Liver (tissue), 8 donors: ENCODE measurements at regions not wholly inside any gene's neighbourhood (a gene's known extent, or its start where the extent isn't known, plus 50 kb on each side); places are given as distances from the start of the nearest gene placed in this dataset.

Experiments
- DNase-seq: peaks from one replicate; pipeline ENCODE4 v3.0.0-alpha.2; 2017; ENCODE audit warnings: low spot score
- H3K27ac ChIP-seq, 2 donors: one replicate each; pipeline ENCODE4 v1.7.0; 2013; ENCODE audit warnings: inconsistent platforms in 2 of 2, low read length in 2 of 2, control low read depth in 1 of 2, low read depth in 1 of 2, mild to moderate bottlenecking in 1 of 2
- H3K27me3 ChIP-seq, 4 donors: one replicate each; pipeline versions ENCODE4 v1.6.1 to v1.7.0; 2013; ENCODE audit warnings: low read length in 3 of 4, inconsistent platforms in 1 of 4, mild to moderate bottlenecking in 1 of 4, moderate library complexity in 1 of 4; ENCODE audit not compliant: control insufficient read depth in 4 of 4, insufficient read depth in 4 of 4
- H3K36me3 ChIP-seq, 4 donors: one replicate each; pipeline versions ENCODE4 v1.6.1 to v1.7.0; 2013; ENCODE audit warnings: low read length in 3 of 4, mild to moderate bottlenecking in 3 of 4, low read depth in 1 of 4, moderate library complexity in 1 of 4; ENCODE audit not compliant: control insufficient read depth in 4 of 4, insufficient read depth in 3 of 4
- H3K4me1 ChIP-seq, 4 donors: one replicate each; pipeline versions ENCODE4 v1.6.1 to v1.7.0; 2013; ENCODE audit warnings: low read length in 3 of 4, mild to moderate bottlenecking in 3 of 4, moderate library complexity in 1 of 4; ENCODE audit not compliant: control insufficient read depth in 4 of 4, insufficient read depth in 4 of 4
- H3K4me3 ChIP-seq, 3 donors: one replicate each; pipeline versions ENCODE4 v1.6.1 to v1.7.0; 2013; ENCODE audit warnings: low read length in 3 of 3, control low read depth in 1 of 3, low read depth in 1 of 3, mild to moderate bottlenecking in 1 of 3
- H3K9ac ChIP-seq, 2 donors: one replicate each; pipeline ENCODE4 v1.7.0; 2013; ENCODE audit warnings: low read length in 2 of 2, mild to moderate bottlenecking in 2 of 2, moderate library complexity in 2 of 2, control low read depth in 1 of 2, low read depth in 1 of 2
- H3K9me3 ChIP-seq, 4 donors: one replicate each; pipeline versions ENCODE4 v1.6.1 to v1.7.0; 2013; ENCODE audit warnings: low read length in 3 of 4; ENCODE audit not compliant: control insufficient read depth in 4 of 4
- FOXA1 ChIP-seq: IDR thresholded peaks from 2 replicates; pipeline ENCODE4 v1.6.1; 2016; ENCODE audit warnings: antibody characterized with exemption
- FOXA2 ChIP-seq: IDR thresholded peaks from 2 replicates; pipeline ENCODE4 v1.6.1; 2016; ENCODE audit warnings: antibody characterized with exemption
- GABPA ChIP-seq, 2 donors: IDR thresholded peaks in 1 of 2; conservative IDR thresholded peaks in 1 of 2; 2 replicates each; pipeline ENCODE4 v1.6.1; 2016; ENCODE audit warnings: antibody characterized with exemption in 2 of 2, mild to moderate bottlenecking in 1 of 2, moderate library complexity in 1 of 2
- HNF4A ChIP-seq, 2 donors: conservative IDR thresholded peaks; 2 replicates each; pipeline ENCODE4 v1.6.1; 2016; ENCODE audit warnings: antibody characterized with exemption in 2 of 2, mild to moderate bottlenecking in 2 of 2
- HNF4G ChIP-seq: IDR thresholded peaks from 2 replicates; pipeline ENCODE4 v1.6.1; 2016; ENCODE audit warnings: antibody characterized with exemption
- JUND ChIP-seq, 2 donors: IDR thresholded peaks; 2 replicates each; pipeline ENCODE4 v1.6.1; 2016; ENCODE audit warnings: antibody characterized with exemption in 2 of 2
- NR2F2 ChIP-seq: IDR thresholded peaks from 2 replicates; pipeline ENCODE4 v1.6.1; 2016; ENCODE audit warnings: antibody characterized with exemption
- RAD21 ChIP-seq, 2 donors: IDR thresholded peaks; 2 replicates each; pipeline ENCODE4 v1.6.1; 2016; ENCODE audit warnings: antibody characterized with exemption in 2 of 2, mild to moderate bottlenecking in 2 of 2
- RXRA ChIP-seq, 2 donors: IDR thresholded peaks; 2 replicates each; pipeline ENCODE4 v1.6.1; 2017 to 2018; ENCODE audit warnings: antibody characterized with exemption in 2 of 2, mild to moderate bottlenecking in 1 of 2
- SP1 ChIP-seq: IDR thresholded peaks from 2 replicates; pipeline ENCODE4 v1.6.1; 2018; ENCODE audit warnings: antibody characterized with exemption, mild to moderate bottlenecking
- TAF1 ChIP-seq: conservative IDR thresholded peaks from 2 replicates; pipeline ENCODE4 v1.6.1; 2016; ENCODE audit warnings: antibody characterized with exemption, mild to moderate bottlenecking
- WGBS: extraction: QIAGEN DNeasy Blood & Tissue Kit; methylation state at CpG from one replicate; pipeline ENCODE4 v1.1.7; 2013; 5-methylcytosine and 5-hydroxymethylcytosine counted together
- TF ChIP-seq, protein P1 (sequence below): fragments of 150-350 bp; IDR thresholded peaks from 2 replicates; pipeline ENCODE4 v1.5.1; 2017; ENCODE audit warnings: improper control_type of control experiment, low read depth, low read length; ENCODE audit not compliant: missing input control
- TF ChIP-seq, protein P2 (sequence below): IDR thresholded peaks from 2 replicates; pipeline ENCODE4 v1.6.1; 2016; ENCODE audit warnings: antibody characterized with exemption
- TF ChIP-seq, protein P3 (sequence below): IDR thresholded peaks from 2 replicates; pipeline ENCODE4 v1.6.1; 2016; ENCODE audit warnings: antibody characterized with exemption
- TF ChIP-seq, protein P4 (sequence below): IDR thresholded peaks from 2 replicates; pipeline ENCODE4 v1.6.1; 2016; ENCODE audit warnings: antibody characterized with exemption, mild to moderate bottlenecking
- TF ChIP-seq, protein P5 (sequence below): IDR thresholded peaks from 2 replicates; pipeline ENCODE4 v1.6.1; 2016; ENCODE audit warnings: antibody characterized with exemption
- donor health status: healthy.
- donor health status: healthy.
- donor health status: healthy.
- donor health status: healthy.
- donor health status: healthy.

DNA sequence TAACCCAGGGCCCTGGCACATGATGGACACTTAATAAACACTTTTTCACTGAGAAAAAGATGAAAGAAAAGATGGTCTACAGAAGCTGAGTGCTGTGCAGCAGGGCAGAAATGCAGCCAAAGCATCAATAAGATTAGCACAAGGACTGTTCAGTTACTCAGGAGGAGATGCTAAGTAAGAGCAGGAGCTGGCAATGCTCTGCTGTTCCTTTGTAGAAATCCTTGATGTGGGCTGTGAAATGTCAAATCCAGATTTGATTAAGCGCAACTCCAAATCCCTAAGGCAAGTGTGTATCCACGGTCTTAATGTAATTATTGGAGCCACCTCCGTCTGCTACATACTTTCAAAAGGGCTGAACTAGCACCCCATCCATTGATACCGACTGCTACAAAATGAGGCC lies 151.8 kb upstream of the BTG1 start (continued):
- TF ChIP-seq, protein P1, sequence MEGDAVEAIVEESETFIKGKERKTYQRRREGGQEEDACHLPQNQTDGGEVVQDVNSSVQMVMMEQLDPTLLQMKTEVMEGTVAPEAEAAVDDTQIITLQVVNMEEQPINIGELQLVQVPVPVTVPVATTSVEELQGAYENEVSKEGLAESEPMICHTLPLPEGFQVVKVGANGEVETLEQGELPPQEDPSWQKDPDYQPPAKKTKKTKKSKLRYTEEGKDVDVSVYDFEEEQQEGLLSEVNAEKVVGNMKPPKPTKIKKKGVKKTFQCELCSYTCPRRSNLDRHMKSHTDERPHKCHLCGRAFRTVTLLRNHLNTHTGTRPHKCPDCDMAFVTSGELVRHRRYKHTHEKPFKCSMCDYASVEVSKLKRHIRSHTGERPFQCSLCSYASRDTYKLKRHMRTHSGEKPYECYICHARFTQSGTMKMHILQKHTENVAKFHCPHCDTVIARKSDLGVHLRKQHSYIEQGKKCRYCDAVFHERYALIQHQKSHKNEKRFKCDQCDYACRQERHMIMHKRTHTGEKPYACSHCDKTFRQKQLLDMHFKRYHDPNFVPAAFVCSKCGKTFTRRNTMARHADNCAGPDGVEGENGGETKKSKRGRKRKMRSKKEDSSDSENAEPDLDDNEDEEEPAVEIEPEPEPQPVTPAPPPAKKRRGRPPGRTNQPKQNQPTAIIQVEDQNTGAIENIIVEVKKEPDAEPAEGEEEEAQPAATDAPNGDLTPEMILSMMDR, result no peak
- TF ChIP-seq HNF4A (conservative IDR thresholded peaks at IDR 0.05), result no peak
- no peak for TF ChIP-seq SP1
- TF ChIP-seq FOXA1, result no peak
- TF ChIP-seq GABPA (IDR thresholded peaks at IDR 0.05 in 1 of 2, conservative IDR thresholded peaks at IDR 0.05 in 1 of 2), result no peak
- TF ChIP-seq HNF4G, result no peak
- no peak for TF ChIP-seq FOXA2

DNA sequence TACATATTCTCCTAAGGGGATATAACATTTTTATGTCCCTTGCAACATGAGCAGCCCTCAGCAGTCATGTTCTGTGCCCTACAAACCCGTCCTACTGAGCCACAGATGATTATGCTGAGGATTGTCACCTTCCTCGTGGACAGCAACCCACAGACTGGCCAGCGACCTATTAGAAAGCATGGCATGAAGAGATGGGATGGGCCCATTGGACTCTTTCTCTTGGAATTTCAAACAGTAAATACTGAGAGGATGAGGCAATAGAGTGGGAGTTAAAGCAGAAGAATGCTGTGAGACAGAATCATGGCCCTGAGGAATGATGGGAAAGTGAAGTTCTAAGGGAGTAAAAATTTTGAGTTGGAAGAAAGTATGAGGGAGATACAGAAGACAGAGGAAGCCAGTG lies 149.9 kb upstream of the BTG1 start:
- H3K4me1 ChIP-seq, result no peaks in the 10 kb centered on the region
- H3K36me3 ChIP-seq, result no peaks in the 10 kb centered on the region
- no peaks in the 10 kb centered on the region for H3K27me3 ChIP-seq
- H3K9ac ChIP-seq, result no peak overlapping the region
- H3K4me3 ChIP-seq, result no peak overlapping the region
- H3K9me3 ChIP-seq, result no peaks in the 10 kb centered on the region
- WGBS, result 81% methylated on average over 3 of the region's 3 CpGs
- no peak overlapping the region for H3K27ac ChIP-seq
- DNase-seq, result no peak
- no peak for TF ChIP-seq NR2F2
- TF ChIP-seq, protein P2, sequence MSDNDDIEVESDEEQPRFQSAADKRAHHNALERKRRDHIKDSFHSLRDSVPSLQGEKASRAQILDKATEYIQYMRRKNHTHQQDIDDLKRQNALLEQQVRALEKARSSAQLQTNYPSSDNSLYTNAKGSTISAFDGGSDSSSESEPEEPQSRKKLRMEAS, result no peak
- TF ChIP-seq, protein P1, result no peak
- TF ChIP-seq, protein P3, sequence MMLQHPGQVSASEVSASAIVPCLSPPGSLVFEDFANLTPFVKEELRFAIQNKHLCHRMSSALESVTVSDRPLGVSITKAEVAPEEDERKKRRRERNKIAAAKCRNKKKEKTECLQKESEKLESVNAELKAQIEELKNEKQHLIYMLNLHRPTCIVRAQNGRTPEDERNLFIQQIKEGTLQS, result no peak
- no peak for TF ChIP-seq FOXA2
- TF ChIP-seq, protein P4, sequence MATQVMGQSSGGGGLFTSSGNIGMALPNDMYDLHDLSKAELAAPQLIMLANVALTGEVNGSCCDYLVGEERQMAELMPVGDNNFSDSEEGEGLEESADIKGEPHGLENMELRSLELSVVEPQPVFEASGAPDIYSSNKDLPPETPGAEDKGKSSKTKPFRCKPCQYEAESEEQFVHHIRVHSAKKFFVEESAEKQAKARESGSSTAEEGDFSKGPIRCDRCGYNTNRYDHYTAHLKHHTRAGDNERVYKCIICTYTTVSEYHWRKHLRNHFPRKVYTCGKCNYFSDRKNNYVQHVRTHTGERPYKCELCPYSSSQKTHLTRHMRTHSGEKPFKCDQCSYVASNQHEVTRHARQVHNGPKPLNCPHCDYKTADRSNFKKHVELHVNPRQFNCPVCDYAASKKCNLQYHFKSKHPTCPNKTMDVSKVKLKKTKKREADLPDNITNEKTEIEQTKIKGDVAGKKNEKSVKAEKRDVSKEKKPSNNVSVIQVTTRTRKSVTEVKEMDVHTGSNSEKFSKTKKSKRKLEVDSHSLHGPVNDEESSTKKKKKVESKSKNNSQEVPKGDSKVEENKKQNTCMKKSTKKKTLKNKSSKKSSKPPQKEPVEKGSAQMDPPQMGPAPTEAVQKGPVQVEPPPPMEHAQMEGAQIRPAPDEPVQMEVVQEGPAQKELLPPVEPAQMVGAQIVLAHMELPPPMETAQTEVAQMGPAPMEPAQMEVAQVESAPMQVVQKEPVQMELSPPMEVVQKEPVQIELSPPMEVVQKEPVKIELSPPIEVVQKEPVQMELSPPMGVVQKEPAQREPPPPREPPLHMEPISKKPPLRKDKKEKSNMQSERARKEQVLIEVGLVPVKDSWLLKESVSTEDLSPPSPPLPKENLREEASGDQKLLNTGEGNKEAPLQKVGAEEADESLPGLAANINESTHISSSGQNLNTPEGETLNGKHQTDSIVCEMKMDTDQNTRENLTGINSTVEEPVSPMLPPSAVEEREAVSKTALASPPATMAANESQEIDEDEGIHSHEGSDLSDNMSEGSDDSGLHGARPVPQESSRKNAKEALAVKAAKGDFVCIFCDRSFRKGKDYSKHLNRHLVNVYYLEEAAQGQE, result no peak
- no peak for TF ChIP-seq HNF4G
- no peak for TF ChIP-seq JUND (IDR thresholded peaks at IDR 0.05)
- no peak for TF ChIP-seq RXRA (IDR thresholded peaks at IDR 0.05)
- TF ChIP-seq HNF4A (conservative IDR thresholded peaks at IDR 0.05), result no peak
- TF ChIP-seq SP1, result no peak
- no peak for TF ChIP-seq FOXA1
- TF ChIP-seq, protein P5, sequence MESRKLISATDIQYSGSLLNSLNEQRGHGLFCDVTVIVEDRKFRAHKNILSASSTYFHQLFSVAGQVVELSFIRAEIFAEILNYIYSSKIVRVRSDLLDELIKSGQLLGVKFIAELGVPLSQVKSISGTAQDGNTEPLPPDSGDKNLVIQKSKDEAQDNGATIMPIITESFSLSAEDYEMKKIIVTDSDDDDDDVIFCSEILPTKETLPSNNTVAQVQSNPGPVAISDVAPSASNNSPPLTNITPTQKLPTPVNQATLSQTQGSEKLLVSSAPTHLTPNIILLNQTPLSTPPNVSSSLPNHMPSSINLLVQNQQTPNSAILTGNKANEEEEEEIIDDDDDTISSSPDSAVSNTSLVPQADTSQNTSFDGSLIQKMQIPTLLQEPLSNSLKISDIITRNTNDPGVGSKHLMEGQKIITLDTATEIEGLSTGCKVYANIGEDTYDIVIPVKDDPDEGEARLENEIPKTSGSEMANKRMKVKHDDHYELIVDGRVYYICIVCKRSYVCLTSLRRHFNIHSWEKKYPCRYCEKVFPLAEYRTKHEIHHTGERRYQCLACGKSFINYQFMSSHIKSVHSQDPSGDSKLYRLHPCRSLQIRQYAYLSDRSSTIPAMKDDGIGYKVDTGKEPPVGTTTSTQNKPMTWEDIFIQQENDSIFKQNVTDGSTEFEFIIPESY, result no peak
- TF ChIP-seq RAD21 (IDR thresholded peaks at IDR 0.05), result no peak
- no peak for TF ChIP-seq TAF1
